ENCODE measurements at regions not wholly inside any gene's neighbourhood (a gene's known extent, or its start where the extent isn't known, plus 50 kb on each side); places are given as distances from the start of the nearest gene placed in this dataset.

DNA sequence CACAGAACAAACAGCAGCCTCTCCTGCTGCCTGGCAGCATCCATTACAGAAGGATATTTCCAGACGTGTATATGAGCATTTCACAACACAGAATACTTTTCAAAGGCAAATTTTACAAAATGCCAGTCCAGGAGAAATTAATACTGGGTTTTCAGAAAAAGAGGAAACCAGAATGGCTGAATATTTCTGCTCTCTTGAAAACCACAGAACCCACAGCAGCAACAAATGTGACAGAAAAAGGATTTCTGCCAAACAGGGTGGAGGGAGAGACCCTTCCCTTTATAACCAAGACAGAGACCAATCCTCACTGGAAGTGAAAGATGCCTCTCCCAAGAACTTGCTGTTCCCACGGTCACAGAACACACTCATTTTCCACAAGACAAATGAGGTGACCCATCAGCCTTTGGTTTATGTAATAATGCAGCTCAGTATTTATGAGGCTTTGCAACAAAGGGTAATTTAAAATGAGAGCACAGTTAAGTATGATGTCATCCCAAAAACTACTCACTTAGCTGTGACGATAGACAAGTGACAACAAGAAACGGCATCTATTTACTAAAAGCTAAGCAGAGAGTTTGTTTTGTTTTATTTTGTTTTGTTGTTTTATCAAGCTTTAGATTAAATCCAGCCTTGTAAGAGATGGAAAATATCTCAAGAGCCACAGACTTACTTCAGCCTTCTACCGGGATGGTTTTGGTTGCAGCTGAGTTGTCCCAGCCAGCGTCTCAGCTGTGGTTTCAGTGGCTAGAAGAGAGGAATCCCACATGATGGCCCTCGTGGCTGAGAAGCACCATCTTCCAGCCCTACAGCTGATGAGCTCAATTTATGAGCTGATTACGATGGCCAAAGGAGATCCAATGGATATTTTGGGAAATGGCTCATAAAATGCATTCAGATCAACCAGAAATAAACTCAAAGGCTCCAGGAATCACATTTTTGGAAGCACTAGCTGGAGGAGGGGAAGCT, 249.3 kb upstream of the AGAP1 start:
- Histone ChIP-seq H3K9ac (replicated peaks in 1 of 4; ENCODE audit: extremely low read depth in 1 of 4, low read depth in 3 of 4, low read length in 3 of 4) (no peak overlapping the region), H3K56ac (replicated peaks; ENCODE audit: insufficient read length, low read depth, low read length) (no peak overlapping the region), H2BK120ac (replicated peaks; ENCODE audit: low read depth, low read length) (no peak overlapping the region), H3K14ac (ENCODE audit: insufficient read length) (no peak overlapping the region), H3K23ac (ENCODE audit: insufficient read length) (no peak overlapping the region), H3K18ac (ENCODE audit: extremely low read depth, low read length) (no peak overlapping the region), H3K4me3 (ENCODE audit: extremely low read depth in 1 of 4, insufficient read depth in 2 of 4, low read depth in 3 of 4, low read length in 4 of 4) (no peak overlapping the region), H3K23me2 (ENCODE audit: low read depth, low read length) (no peaks in the 10 kb centered on the region), H4K5ac (ENCODE audit: insufficient read length, low read depth, low read length) (no peak overlapping the region), H3K79me1 (ENCODE audit: low read depth, low read length) (no peaks in the 10 kb centered on the region), H3K4ac (replicated peaks; ENCODE audit: insufficient read length, low read depth, low read length) (no peak overlapping the region), H2BK20ac (ENCODE audit: low read length) (no peak overlapping the region), H3K79me2 (ENCODE audit: control insufficient read depth in 1 of 2, insufficient read depth in 2 of 2, low read length in 2 of 2) (no peaks in the 10 kb centered on the region), H4K8ac (ENCODE audit: extremely low read depth, insufficient read depth, low read length) (no peak overlapping the region), H4K20me1 (replicated peaks in 1 of 2; ENCODE audit: control insufficient read depth in 1 of 2, insufficient read depth in 2 of 2, low read length in 2 of 2) (no peaks in the 10 kb centered on the region), H3K27ac (ENCODE audit: low read depth, low read length) (no peak overlapping the region), H2BK5ac (ENCODE audit: low read depth, low read length) (no peak overlapping the region), H3K9me3 (ENCODE audit: insufficient read depth in 2 of 2, low read depth in 1 of 2, low read length in 1 of 2) (no peaks in the 10 kb centered on the region), H2BK12ac (ENCODE audit: low read depth, low read length) (no peak overlapping the region), H2BK15ac (ENCODE audit: low read length) (no peak overlapping the region), H3K4me1 (replicated peaks in 1 of 4; ENCODE audit: control insufficient read depth in 3 of 4, insufficient read depth in 4 of 4, low read length in 3 of 4) (no peaks in the 10 kb centered on the region), H3K36me3 (ENCODE audit: control insufficient read depth in 2 of 4, insufficient read depth in 4 of 4, low read length in 3 of 4) (no peaks in the 10 kb centered on the region), H3K27me3 (replicated peaks in 1 of 4; ENCODE audit: control insufficient read depth in 3 of 4, extremely low read depth in 1 of 4, insufficient read depth in 3 of 4, low read length in 3 of 4) (no peaks in the 10 kb centered on the region), H3K4me2 (ENCODE audit: insufficient read depth in 1 of 2, low read depth in 2 of 2, low read length in 2 of 2) (no peak overlapping the region), H2AFZ (ENCODE audit: low read length) (no peak overlapping the region), H4K91ac (replicated peaks; ENCODE audit: insufficient read length, low read length) (no peak overlapping the region), H2AK5ac (ENCODE audit: low read depth, low read length) (no peak overlapping the region)
- FAIRE-seq, result no peak
- DNase-seq (ENCODE audit: low read depth in 1 of 2, low spot score in 2 of 2), result no peak
- ChIA-PET POLR2A (ENCODE audit: partially characterized antibody) (no interaction called here), CTCF (ENCODE audit: partially characterized antibody) (no interaction called here)
- WGBS, 2 experiments (ENCODE audit: extremely low coverage in 1 of 2, insufficient coverage in 1 of 2, insufficient read length in 1 of 2, insufficient replicate concordance in 2 of 2, low coverage in 1 of 2, low lambda C conversion rate in 2 of 2, missing lambda C conversion rate in 1 of 2), result 88% methylated on average over 8 of the region's 8 CpGs; no CpG with 5 or more reads in 1 of the 2 experiments
- no peak for TF ChIP-seq SAP30 (IDR thresholded peaks at IDR 0.05; ENCODE audit: insufficient read depth, insufficient replicate concordance, low read length)
- no peak for TF ChIP-seq RBBP5 (IDR thresholded peaks at IDR 0.05; ENCODE audit: borderline replicate concordance, low read depth, low read length)
- TF ChIP-seq EGR1 (IDR thresholded peaks at IDR 0.05; ENCODE audit: borderline replicate concordance, low read depth, low read length), result no peak
- no peak for TF ChIP-seq BACH1 (IDR thresholded peaks at IDR 0.05; ENCODE audit: low read length)
- TF ChIP-seq TAF1 (IDR thresholded peaks at IDR 0.05; ENCODE audit: low read depth, low read length), result no peak
- no peak for TF ChIP-seq BCL11A (IDR thresholded peaks at IDR 0.05; ENCODE audit: low read depth in 2 of 2, low read length in 2 of 2)
- no peak for TF ChIP-seq ASH2L (IDR thresholded peaks at IDR 0.05; ENCODE audit: low read length)
- no peak for TF ChIP-seq TCF12 (IDR thresholded peaks at IDR 0.05; ENCODE audit: low read depth, low read length)
- TF ChIP-seq MAFK (IDR thresholded peaks at IDR 0.05; ENCODE audit: low read depth, low read length), result no peak
- no peak for TF ChIP-seq SRF (IDR thresholded peaks at IDR 0.05; ENCODE audit: low read depth, low read length)
- TF ChIP-seq, protein P1, sequence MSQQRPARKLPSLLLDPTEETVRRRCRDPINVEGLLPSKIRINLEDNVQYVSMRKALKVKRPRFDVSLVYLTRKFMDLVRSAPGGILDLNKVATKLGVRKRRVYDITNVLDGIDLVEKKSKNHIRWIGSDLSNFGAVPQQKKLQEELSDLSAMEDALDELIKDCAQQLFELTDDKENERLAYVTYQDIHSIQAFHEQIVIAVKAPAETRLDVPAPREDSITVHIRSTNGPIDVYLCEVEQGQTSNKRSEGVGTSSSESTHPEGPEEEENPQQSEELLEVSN (IDR thresholded peaks at IDR 0.05), result no peak
- no peak for TF ChIP-seq SUZ12 (IDR thresholded peaks at IDR 0.05; ENCODE audit: low read length)
- no peak for TF ChIP-seq TBP (IDR thresholded peaks at IDR 0.05; ENCODE audit: low read depth, low read length)
